Heart left ventricle (tissue), 16 donors: ENCODE measurements at regions not wholly inside any gene's neighbourhood (a gene's known extent, or its start where the extent isn't known, plus 50 kb on each side); places are given as distances from the start of the nearest gene placed in this dataset.

Experiments used
- ATAC-seq, 4 donors: fragments of 200-7000 bp; cut with Tn5 transposase; one replicate each; pipeline ENCODE4 v1.9.1; 2020 to 2022; ENCODE audit warnings: moderate library complexity in 4 of 4, mild to moderate bottlenecking in 3 of 4, moderate number of reproducible peaks in 1 of 4
- DNase-seq, 5 donors: peaks; one replicate each; pipeline ENCODE4 v3.0.0-alpha.2; 2020
- H3K27ac ChIP-seq, 12 donors: fragments of 200-600 bp; sonication (generic) in 4 of 12; one replicate each; pipeline versions ENCODE4 v1.5.0 to v1.8.0; 2016 to 2022; ENCODE audit warnings: mild to moderate bottlenecking in 2 of 12
- H3K27me3 ChIP-seq, 9 donors: fragments of 200-600 bp; sonication (generic) in 2 of 9; one replicate each; pipeline versions ENCODE4 v1.5.1 to v1.8.0; 2016 to 2022; ENCODE audit warnings: mild to moderate bottlenecking in 3 of 9
- H3K36me3 ChIP-seq, 9 donors: fragments of 200-600 bp; sonication (generic) in 2 of 9; one replicate each; pipeline versions ENCODE4 v1.5.0 to v1.8.0; 2018 to 2022; ENCODE audit warnings: mild to moderate bottlenecking in 2 of 9
- H3K4me1 ChIP-seq, 12 donors: fragments of 200-600 bp; sonication (generic) in 4 of 12; one replicate each; pipeline versions ENCODE4 v1.5.0 to v1.8.0; 2016 to 2022; ENCODE audit warnings: mild to moderate bottlenecking in 3 of 12
- H3K4me3 ChIP-seq, 12 donors: fragments of 200-600 bp; sonication (generic) in 4 of 12; one replicate each; pipeline versions ENCODE4 v1.5.0 to v1.8.0; 2017 to 2022; ENCODE audit warnings: mild to moderate bottlenecking in 9 of 12, moderate library complexity in 4 of 12
- H3K9me3 ChIP-seq, 12 donors: fragments of 200-600 bp; sonication (generic) in 4 of 12; one replicate each; pipeline versions ENCODE4 v1.5.0 to v1.8.0; 2016 to 2022; ENCODE audit warnings: mild to moderate bottlenecking in 1 of 12
- POLR2A ChIP-seq, 2 donors: fragments of 450-650 bp; IDR thresholded peaks; one replicate each; pipeline ENCODE4 v1.6.1; 2017; ENCODE audit warnings: antibody characterized with exemption in 2 of 2, mild to moderate bottlenecking in 2 of 2, moderate library complexity in 2 of 2
- WGBS, 4 donors: extraction: QIAGEN DNeasy Blood & Tissue Kit in 2 of 4; methylation state at CpG; one replicate each; pipeline versions ENCODE4 v1.1.5 to v1.1.7; 2013 to 2018; 5-methylcytosine and 5-hydroxymethylcytosine counted together
- intact Hi-C, 10 donors: fragments of 100-400 bp; cut with DNase I; formaldehyde crosslinking; loops; one replicate each; pipeline versions ENCODE4 v1.11.1 to v1.14.2; 2022
- TF ChIP-seq, protein P1 (sequence below), 12 donors: fragments of 200-600 bp; sonication (generic) in 4 of 12; IDR thresholded peaks; one replicate each; pipeline versions ENCODE4 v1.5.0 to v1.8.0; 2018 to 2022; ENCODE audit warnings: antibody characterized with exemption in 12 of 12, mild to moderate bottlenecking in 5 of 12
- donor health status: ischemic (EF 13 %, LVEDD 7.1; RV severe dilation, severe dysfunction).
- donor health status: healthy with polysubstance abuse.
- donor health status: DM: no; HTN: yes; CAD: no.
- donor health status: DM: no; HTN: no; CAD: no.
- donor health status: ischemic (EF 25% LVEDD 6.9; RV normal size, moderate dysfunction).
- donor health status: ischemic (EF 25% LVEDD 5.7; RV mildly dilated, moderate dysfunction).
- donor health status: healthy.
- donor health status: DM: yes; HTN: yes; CAD: no.
- donor health status: ischemic (EF 35%, LVEDD 5.7; RV mildly dilated, moderate dysfunction).
- donor health status: nonischemic (EF 11% LVEDD 7.7; RV severe dilation, severe dysfunction).
- donor health status: DM: yes; HTN: yes; CAD: no.
- donor health status: PGD.
- donor health status: ischemic (EF 29% LVEDD 5.4; RV normal size, mild dysfunction).
- donor health status: nonischemic (EF 23%, LVEDD 6.1; RV moderate dilation, normal function).

DNA sequence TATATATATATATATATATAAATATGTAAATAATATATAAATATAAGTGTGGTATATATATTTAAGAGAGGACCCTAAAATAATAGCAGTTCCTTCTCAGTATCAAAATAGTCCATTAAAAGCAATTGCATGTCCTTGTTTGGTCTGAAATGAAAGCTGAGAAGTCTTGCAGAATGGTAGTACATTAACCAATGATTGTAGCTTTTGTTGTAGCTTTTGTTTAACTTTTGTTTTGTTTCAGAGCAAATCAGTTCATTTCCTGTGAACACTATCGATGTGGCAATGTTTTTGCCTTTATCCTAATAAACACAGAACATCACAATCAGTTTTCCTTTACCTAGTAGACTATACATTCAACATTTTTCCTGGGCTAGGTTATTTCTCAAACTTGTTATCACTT lies 1256.2 kb upstream of the SPRY2 start:
- no peak overlapping the region for H3K4me3 ChIP-seq
- H3K4me1 ChIP-seq: no peaks in the 10 kb centered on the region
- WGBS, 4 donors: 46 to 66% (median 54%) methylated on average over 1 of the region's 1 CpG
- no peak for ATAC-seq
- DNase-seq: no peak
- no peak overlapping the region for H3K27ac ChIP-seq
- H3K27me3 ChIP-seq: no peaks in the 10 kb centered on the region
- TF ChIP-seq, protein P1, sequence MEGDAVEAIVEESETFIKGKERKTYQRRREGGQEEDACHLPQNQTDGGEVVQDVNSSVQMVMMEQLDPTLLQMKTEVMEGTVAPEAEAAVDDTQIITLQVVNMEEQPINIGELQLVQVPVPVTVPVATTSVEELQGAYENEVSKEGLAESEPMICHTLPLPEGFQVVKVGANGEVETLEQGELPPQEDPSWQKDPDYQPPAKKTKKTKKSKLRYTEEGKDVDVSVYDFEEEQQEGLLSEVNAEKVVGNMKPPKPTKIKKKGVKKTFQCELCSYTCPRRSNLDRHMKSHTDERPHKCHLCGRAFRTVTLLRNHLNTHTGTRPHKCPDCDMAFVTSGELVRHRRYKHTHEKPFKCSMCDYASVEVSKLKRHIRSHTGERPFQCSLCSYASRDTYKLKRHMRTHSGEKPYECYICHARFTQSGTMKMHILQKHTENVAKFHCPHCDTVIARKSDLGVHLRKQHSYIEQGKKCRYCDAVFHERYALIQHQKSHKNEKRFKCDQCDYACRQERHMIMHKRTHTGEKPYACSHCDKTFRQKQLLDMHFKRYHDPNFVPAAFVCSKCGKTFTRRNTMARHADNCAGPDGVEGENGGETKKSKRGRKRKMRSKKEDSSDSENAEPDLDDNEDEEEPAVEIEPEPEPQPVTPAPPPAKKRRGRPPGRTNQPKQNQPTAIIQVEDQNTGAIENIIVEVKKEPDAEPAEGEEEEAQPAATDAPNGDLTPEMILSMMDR (IDR thresholded peaks at IDR 0.05): no peak
- H3K9me3 ChIP-seq: no peaks in the 10 kb centered on the region
- intact Hi-C loops: no loop called here
- no peaks in the 10 kb centered on the region for H3K36me3 ChIP-seq

DNA sequence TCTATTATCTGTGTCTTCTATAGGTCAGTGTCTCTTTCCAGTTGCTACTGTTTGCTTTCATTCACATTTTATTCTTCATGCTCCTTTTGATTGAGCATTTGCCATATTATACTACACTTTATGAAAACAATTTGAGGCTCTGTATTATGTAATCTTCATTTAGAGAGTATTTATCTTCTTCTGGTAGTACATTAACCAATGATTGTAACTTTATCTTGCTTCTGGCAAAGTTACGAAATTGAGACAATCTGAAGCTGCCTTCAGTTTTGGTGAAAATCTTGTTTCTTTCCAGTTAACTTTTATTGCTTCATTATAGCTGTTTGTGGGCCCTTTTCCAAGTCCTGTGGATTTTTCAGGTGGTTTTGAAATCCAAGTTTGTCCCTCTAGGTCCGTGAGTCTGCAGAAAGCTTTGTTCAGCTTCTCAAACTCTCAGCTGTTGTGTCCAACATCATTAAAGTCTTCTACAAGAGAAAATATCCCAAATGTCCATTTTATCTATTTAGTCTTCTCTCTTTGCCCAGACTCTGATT lies 1255.4 kb upstream of the SPRY2 start:
- Histone ChIP-seq H3K36me3 (no peaks in the 10 kb centered on the region), H3K4me1 (no peaks in the 10 kb centered on the region), H3K4me3 (no peak overlapping the region), H3K27me3 (no peaks in the 10 kb centered on the region), H3K27ac (no peak overlapping the region), H3K9me3 (no peaks in the 10 kb centered on the region)
- WGBS, 4 donors: 58 to 69% (median 64%) methylated on average over 2 of the region's 2 CpGs
- ATAC-seq (no peak), DNase-seq (no peak)
- intact Hi-C loops: no loop called here
- TF ChIP-seq, protein P1 (IDR thresholded peaks at IDR 0.05): no peak
- TF ChIP-seq POLR2A (IDR thresholded peaks at IDR 0.05): no peak

DNA sequence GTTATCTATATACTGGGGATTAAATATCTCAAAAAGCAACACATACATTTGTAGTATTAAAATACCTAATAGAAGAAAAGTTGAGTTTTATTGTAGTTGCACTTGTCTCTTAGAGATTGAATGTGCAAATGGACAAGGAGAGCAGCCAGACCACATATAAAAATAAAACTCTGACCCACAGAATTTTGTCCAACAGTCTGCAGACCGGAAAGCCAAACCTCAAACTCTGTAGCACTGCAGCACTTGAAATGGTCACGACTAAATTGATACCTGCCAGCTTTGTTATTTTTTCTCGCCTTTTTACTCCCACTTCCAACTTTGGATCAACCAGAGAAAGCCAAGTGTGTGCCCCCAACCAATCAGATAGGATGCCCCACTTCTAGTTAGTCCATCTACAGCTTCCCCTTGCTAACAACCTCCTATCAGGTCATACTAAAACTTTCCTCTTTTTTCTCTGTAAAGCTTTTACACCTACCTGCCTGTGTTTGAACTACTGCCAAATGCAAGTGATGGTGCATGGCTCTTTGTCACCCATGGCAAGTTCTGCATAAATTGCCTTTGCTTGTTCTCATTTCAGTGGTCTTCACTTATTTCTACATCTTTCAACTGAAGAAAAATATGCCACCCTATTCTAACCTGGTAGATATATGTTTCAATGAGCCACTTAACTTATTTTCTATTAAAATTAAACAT lies 1250.7 kb upstream of the SPRY2 start:
- no peak for DNase-seq
- Histone ChIP-seq H3K9me3 (no peaks in the 10 kb centered on the region), H3K4me3 (no peak overlapping the region), H3K27me3 (no peaks in the 10 kb centered on the region), H3K27ac (no peak overlapping the region), H3K36me3 (no peaks in the 10 kb centered on the region), H3K4me1 (no peaks in the 10 kb centered on the region)
- ATAC-seq: no peak
- WGBS, 4 donors: 74 to 80% (median 79%) methylated on average over 3 of the region's 3 CpGs
- intact Hi-C loops: no loop called here
- no peak for TF ChIP-seq POLR2A (IDR thresholded peaks at IDR 0.05)
- TF ChIP-seq, protein P1 (IDR thresholded peaks at IDR 0.05): no peak

DNA sequence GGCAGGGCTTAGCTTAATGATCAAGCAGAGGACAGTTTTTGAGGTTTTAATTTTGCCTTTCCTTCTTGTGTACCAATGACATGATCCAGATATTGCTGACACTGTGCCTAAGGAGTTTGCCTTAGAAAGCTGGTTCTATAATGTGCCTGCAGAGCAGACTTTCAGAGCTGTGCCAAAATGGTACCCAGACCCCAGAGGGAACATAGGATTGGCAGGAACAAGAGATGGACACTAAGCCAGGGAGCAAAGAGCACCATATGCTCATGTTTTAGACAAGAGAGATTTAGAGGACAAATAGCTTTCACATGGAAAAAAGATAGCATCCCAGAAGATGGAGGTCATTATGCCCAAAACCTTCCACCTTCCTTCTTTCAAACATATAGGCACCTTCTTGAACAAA lies 1241.5 kb upstream of the SPRY2 start:
- DNase-seq (no peak), ATAC-seq (no peak)
- Histone ChIP-seq H3K27me3 (no peaks in the 10 kb centered on the region), H3K36me3 (no peaks in the 10 kb centered on the region), H3K27ac (no peak overlapping the region), H3K9me3 (no peaks in the 10 kb centered on the region), H3K4me1 (no peaks in the 10 kb centered on the region), H3K4me3 (no peak overlapping the region)
- intact Hi-C loops: no loop called here
- TF ChIP-seq, protein P1 (IDR thresholded peaks at IDR 0.05): no peak
- no peak for TF ChIP-seq POLR2A (IDR thresholded peaks at IDR 0.05)
